ENCODE measurements at regions not wholly inside any gene's neighbourhood (a gene's known extent, or its start where the extent isn't known, plus 50 kb on each side); places are given as distances from the start of the nearest gene placed in this dataset.

- TF ChIP-seq EP300 (IDR thresholded peaks at IDR 0.05; ENCODE audit: low read depth) (no peak), POLR2A (IDR thresholded peaks at IDR 0.05) (no peak), POLR2AphosphoS5 (IDR thresholded peaks at IDR 0.05) (no peak)
These were observed 209.5 kb upstream of the MVB12B start for GRCh38 chr9:126117158-126117425.
